Mesothelial cell of epicardium (in vitro differentiated cells): ENCODE measurements at regions not wholly inside any gene's neighbourhood (a gene's known extent, or its start where the extent isn't known, plus 50 kb on each side); places are given as distances from the start of the nearest gene placed in this dataset.

Source experiments
- DNase-seq, 2 experiments: peaks; one replicate each; pipeline ENCODE4 v3.0.0; 2021; ENCODE audit warnings: low spot score in 2 of 2; ENCODE audit not compliant: unreplicated experiment in 2 of 2
- H3K27ac Mint-ChIP-seq: 2 replicates; pipeline ENCODE4 v1.8.0; 2021; ENCODE audit warnings: mixed read lengths
- H3K27me3 Mint-ChIP-seq: 2 replicates; pipeline ENCODE4 v1.8.0; 2021; ENCODE audit warnings: low read depth, mixed read lengths
- H3K36me3 Mint-ChIP-seq: 2 replicates; pipeline ENCODE4 v1.8.0; 2021; ENCODE audit warnings: mixed read lengths
- H3K4me1 Mint-ChIP-seq: 2 replicates; pipeline ENCODE4 v1.8.0; 2021; ENCODE audit warnings: mixed read lengths
- H3K4me3 Mint-ChIP-seq: 2 replicates; pipeline ENCODE4 v1.8.0; 2021; ENCODE audit warnings: mild to moderate bottlenecking, moderate library complexity, mixed read lengths
- H3K9me3 Mint-ChIP-seq: 2 replicates; pipeline ENCODE4 v1.8.0; 2021; ENCODE audit warnings: mixed read lengths
- TF ChIP-seq, protein P1 (sequence below): fragments of 200-600 bp; sonication (generic); IDR thresholded peaks from one replicate; pipeline ENCODE4 v1.5.0; 2021; ENCODE audit warnings: antibody characterized with exemption; ENCODE audit not compliant: unreplicated experiment

DNA sequence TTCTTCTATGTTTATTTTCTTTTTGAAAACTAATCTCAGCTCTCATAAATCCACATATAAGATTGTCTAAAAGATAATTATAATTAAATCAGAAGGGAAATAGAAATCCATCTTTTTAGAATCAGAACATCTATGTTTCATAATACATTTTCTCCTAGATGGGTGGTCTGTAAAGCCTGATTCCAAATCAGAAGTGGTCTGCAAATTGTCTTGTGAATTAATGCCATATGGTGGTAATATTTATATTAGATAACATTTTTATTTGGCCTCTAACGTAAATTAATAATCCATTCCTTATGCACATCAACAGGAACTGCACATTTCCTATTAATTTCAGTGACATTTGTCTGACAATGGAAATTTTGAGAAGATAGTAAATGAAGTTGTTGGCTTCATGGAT, 52.8 kb upstream of the TBC1D5 start:
- TF ChIP-seq, protein P1, sequence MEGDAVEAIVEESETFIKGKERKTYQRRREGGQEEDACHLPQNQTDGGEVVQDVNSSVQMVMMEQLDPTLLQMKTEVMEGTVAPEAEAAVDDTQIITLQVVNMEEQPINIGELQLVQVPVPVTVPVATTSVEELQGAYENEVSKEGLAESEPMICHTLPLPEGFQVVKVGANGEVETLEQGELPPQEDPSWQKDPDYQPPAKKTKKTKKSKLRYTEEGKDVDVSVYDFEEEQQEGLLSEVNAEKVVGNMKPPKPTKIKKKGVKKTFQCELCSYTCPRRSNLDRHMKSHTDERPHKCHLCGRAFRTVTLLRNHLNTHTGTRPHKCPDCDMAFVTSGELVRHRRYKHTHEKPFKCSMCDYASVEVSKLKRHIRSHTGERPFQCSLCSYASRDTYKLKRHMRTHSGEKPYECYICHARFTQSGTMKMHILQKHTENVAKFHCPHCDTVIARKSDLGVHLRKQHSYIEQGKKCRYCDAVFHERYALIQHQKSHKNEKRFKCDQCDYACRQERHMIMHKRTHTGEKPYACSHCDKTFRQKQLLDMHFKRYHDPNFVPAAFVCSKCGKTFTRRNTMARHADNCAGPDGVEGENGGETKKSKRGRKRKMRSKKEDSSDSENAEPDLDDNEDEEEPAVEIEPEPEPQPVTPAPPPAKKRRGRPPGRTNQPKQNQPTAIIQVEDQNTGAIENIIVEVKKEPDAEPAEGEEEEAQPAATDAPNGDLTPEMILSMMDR: no peak

DNA sequence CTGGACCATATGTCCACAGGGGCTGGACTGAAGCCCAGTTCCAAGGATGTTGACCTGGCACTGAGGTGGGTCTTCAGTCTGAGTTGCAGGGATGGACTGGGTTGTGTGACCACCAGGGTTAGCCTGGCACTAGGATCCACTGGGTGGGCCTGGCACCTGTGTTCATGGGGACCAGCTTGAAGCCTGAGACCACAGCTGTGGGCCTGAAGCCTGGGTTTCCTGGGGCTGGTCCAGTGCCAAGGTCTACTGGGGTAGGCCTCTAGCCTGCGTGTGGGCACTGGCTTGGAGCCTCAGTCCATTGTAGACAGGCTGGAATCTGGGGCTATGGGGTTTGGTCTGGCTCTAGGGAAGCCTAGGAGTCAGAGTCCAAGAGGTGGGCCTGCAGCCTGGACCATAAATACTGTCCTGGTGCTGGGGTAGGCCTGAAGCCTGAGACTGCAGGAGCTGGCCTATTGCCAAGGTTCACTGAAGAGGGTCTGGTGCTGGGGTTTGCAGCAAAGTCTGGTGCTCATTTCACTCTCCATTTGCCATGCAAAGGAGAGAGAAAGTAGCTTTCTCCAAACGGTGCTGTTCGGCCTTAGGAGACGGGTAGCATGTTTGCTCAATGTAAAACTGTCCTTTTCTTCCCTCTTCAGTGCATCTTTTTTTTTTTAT, 51.2 kb upstream of the TBC1D5 start:
- TF ChIP-seq, protein P1: no peak
- Mint-ChIP-seq H3K4me1 (peaks cover 1% of the 10 kb centered on the region), H3K9me3 (peaks cover 15% of the 10 kb centered on the region), H3K36me3 (peaks cover 4% of the 10 kb centered on the region), H3K27me3 (no peaks in the 10 kb centered on the region), H3K27ac (no peak overlapping the region), H3K4me3 (no peak overlapping the region)
- no peak for DNase-seq

More for the DNA sequence above, 52.8 kb upstream of the TBC1D5 start:
- peaks cover 15% of the 10 kb centered on the region for H3K9me3 Mint-ChIP-seq
- no peak overlapping the region for H3K4me3 Mint-ChIP-seq
- DNase-seq: no peak
- H3K36me3 Mint-ChIP-seq: peaks cover 4% of the 10 kb centered on the region
- peaks cover 1% of the 10 kb centered on the region for H3K4me1 Mint-ChIP-seq
- no peak overlapping the region for H3K27ac Mint-ChIP-seq
- H3K27me3 Mint-ChIP-seq: no peaks in the 10 kb centered on the region
